ENCODE measurements at regions not wholly inside any gene's neighbourhood (a gene's known extent, or its start where the extent isn't known, plus 50 kb on each side); places are given as distances from the start of the nearest gene placed in this dataset.

GRCh38 chr1:238323490-238323889 is 432.8 kb upstream of the ZP4 start:
- Histone ChIP-seq H3K9me3 (replicated peaks; ENCODE audit: insufficient read depth, low read length) (no peaks in the 10 kb centered on the region), H3K79me2 (ENCODE audit: low read length) (no peaks in the 10 kb centered on the region), H3K4me1 (ENCODE audit: low read length) (no peaks in the 10 kb centered on the region), H4K20me1 (ENCODE audit: insufficient read depth, low read length) (no peaks in the 10 kb centered on the region), H2AFZ (ENCODE audit: low read length) (no peak overlapping the region), H3K27me3 (replicated peaks; ENCODE audit: insufficient read depth, low read length) (no peaks in the 10 kb centered on the region), H3K4me3 (ENCODE audit: low read length) (no peak overlapping the region), H3K4me2 (ENCODE audit: low read depth, low read length) (no peak overlapping the region), H3K27ac (ENCODE audit: low read length) (no peak overlapping the region), H3K9ac (ENCODE audit: low read length) (no peak overlapping the region), H3K9me2 (replicated peaks; ENCODE audit: insufficient read depth, low read length) (no peaks in the 10 kb centered on the region), H3K36me3 (replicated peaks; ENCODE audit: insufficient read depth, low read length) (no peaks in the 10 kb centered on the region), H3F3A (ENCODE audit: insufficient read depth, low read length) (no peaks in the 10 kb centered on the region)
- no peak for DNase-seq
- TF ChIP-seq EZH2phosphoT487 (IDR thresholded peaks at IDR 0.05; ENCODE audit: low read length) = no peak
- TF ChIP-seq CTCF (IDR thresholded peaks at IDR 0.05; ENCODE audit: low read length) = no peak
- TF ChIP-seq EZH2 (optimal IDR thresholded peaks at IDR 0.05; ENCODE audit: low read depth, low read length) = no peak

- Histone ChIP-seq H3F3A (ENCODE audit: insufficient read depth, low read length) (no peaks in the 10 kb centered on the region), H3K27ac (ENCODE audit: low read length) (no peak overlapping the region), H3K27me3 (replicated peaks; ENCODE audit: insufficient read depth, low read length) (no peaks in the 10 kb centered on the region), H3K4me3 (ENCODE audit: low read length) (no peak overlapping the region), H3K79me2 (ENCODE audit: low read length) (no peaks in the 10 kb centered on the region), H3K4me2 (ENCODE audit: low read depth, low read length) (no peak overlapping the region), H3K9me3 (replicated peaks; ENCODE audit: insufficient read depth, low read length) (no peaks in the 10 kb centered on the region), H2AFZ (ENCODE audit: low read length) (no peak overlapping the region), H3K9ac (ENCODE audit: low read length) (no peak overlapping the region), H3K36me3 (replicated peaks; ENCODE audit: insufficient read depth, low read length) (no peaks in the 10 kb centered on the region), H4K20me1 (ENCODE audit: insufficient read depth, low read length) (no peaks in the 10 kb centered on the region), H3K9me2 (replicated peaks; ENCODE audit: insufficient read depth, low read length) (no peaks in the 10 kb centered on the region; the same call in 1 of the 2 replicates), H3K4me1 (ENCODE audit: low read length) (no peaks in the 10 kb centered on the region)
- DNase-seq = no peak
- TF ChIP-seq EZH2 (optimal IDR thresholded peaks at IDR 0.05; ENCODE audit: low read depth, low read length) = no peak
- TF ChIP-seq EZH2phosphoT487 (IDR thresholded peaks at IDR 0.05; ENCODE audit: low read length) = no peak
- TF ChIP-seq CTCF (IDR thresholded peaks at IDR 0.05; ENCODE audit: low read length) = no peak
Observed at GRCh38 chr1:238319957-238320356, 429.2 kb upstream of the ZP4 start.

GRCh38 chr1:238318294-238319110 is 427.8 kb upstream of the ZP4 start:
- no peak for TF ChIP-seq EZH2phosphoT487 (IDR thresholded peaks at IDR 0.05; ENCODE audit: low read length)
- no peak for TF ChIP-seq CTCF (IDR thresholded peaks at IDR 0.05; ENCODE audit: low read length)
- no peak for TF ChIP-seq EZH2 (optimal IDR thresholded peaks at IDR 0.05; ENCODE audit: low read depth, low read length)
- no peaks in the 10 kb centered on the region for H3K36me3 ChIP-seq (replicated peaks; ENCODE audit: insufficient read depth, low read length)
- H3K4me2 ChIP-seq (ENCODE audit: low read depth, low read length) = no peak overlapping the region
- no peaks in the 10 kb centered on the region for H4K20me1 ChIP-seq (ENCODE audit: insufficient read depth, low read length)
- no peaks in the 10 kb centered on the region; the same call in 1 of the 2 replicates for H3K9me2 ChIP-seq (replicated peaks; ENCODE audit: insufficient read depth, low read length)
- no peaks in the 10 kb centered on the region for H3K9me3 ChIP-seq (replicated peaks; ENCODE audit: insufficient read depth, low read length)
- no peak overlapping the region for H3K4me3 ChIP-seq (ENCODE audit: low read length)
- H3K27ac ChIP-seq (ENCODE audit: low read length) = no peak overlapping the region
- no peak overlapping the region for H3K9ac ChIP-seq (ENCODE audit: low read length)
- no peaks in the 10 kb centered on the region for H3K79me2 ChIP-seq (ENCODE audit: low read length)
- DNase-seq = no peak
- H3K27me3 ChIP-seq (replicated peaks; ENCODE audit: insufficient read depth, low read length) = no peaks in the 10 kb centered on the region
- no peak overlapping the region for H2AFZ ChIP-seq (ENCODE audit: low read length)
- no peaks in the 10 kb centered on the region for H3K4me1 ChIP-seq (ENCODE audit: low read length)
- H3F3A ChIP-seq (ENCODE audit: insufficient read depth, low read length) = no peaks in the 10 kb centered on the region

Measured in MM.1S (cell line).